ENCODE measurements at regions not wholly inside any gene's neighbourhood (a gene's known extent, or its start where the extent isn't known, plus 50 kb on each side); places are given as distances from the start of the nearest gene placed in this dataset.
"Not testable (repeated sequence)": the region's sequence is repeated elsewhere in the genome, so short reads cannot be mapped to it uniquely, and the experiment has no call there.

DNA sequence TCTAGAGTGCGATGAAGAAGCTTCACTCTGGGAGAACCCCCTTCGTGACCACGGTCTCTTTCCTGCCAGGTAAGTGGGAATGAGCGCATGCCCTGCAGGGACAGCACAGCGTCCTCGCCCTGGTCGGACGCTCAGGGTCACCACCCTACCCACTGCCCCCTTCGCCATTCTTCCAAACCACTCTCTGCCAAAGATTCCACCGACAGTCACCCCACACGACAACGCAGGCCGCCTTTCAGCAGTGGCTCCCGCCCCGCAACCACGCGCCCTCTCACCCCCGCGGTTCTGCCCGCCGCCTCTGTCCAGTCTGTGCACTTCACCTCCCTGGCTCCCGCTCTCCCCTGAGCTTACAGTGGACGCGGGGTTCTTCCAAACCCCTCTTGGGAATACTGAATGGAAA is 82.3 kb upstream of the FCGR1A start:
- DNase-seq (ENCODE audit: low spot score), result not testable (repeated sequence)

DNA sequence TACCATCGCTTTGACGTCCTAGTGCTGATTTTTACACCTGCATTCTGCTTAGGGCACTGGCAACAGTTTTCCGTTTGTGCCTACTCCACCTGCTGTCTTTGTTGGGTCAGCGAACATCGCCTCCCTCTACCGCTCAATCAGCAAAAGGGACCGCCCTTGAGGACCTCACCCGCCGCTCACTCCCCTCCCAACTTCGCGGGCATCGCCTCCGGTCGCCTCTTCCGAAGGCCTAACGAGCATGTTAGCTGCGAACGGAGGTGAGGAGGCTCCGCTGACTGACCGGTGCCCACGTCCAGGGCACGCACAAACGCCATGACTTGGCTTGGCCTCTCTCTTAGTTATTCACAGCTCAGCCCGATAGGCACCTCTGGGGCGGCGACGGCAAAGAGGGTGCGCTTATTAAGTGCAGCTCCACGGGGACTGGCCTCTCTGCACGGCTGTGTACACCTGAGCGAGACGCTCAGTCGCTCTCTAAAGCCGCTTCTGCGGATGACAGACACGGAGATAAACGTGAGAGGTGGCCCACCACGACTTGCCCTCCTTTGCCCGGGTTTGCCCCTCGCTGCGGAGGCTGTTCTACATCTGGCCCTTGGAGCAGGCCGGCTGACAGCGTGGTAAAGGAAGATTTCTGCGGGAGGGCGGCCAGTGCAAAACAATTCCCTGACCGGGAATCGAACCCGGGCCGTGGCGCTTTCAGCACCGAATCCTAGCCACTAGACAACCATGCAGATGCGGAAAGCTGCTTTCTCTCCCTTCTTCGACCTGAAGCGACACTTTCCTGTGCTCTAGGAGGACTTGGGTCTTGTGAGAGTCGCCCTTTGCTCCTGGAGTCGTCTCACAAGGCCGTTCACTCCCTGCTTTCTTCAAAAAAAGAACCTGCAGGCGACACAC is 81.6 kb upstream of the FCGR1A start:
- not testable (repeated sequence) for DNase-seq (ENCODE audit: low spot score)

DNA sequence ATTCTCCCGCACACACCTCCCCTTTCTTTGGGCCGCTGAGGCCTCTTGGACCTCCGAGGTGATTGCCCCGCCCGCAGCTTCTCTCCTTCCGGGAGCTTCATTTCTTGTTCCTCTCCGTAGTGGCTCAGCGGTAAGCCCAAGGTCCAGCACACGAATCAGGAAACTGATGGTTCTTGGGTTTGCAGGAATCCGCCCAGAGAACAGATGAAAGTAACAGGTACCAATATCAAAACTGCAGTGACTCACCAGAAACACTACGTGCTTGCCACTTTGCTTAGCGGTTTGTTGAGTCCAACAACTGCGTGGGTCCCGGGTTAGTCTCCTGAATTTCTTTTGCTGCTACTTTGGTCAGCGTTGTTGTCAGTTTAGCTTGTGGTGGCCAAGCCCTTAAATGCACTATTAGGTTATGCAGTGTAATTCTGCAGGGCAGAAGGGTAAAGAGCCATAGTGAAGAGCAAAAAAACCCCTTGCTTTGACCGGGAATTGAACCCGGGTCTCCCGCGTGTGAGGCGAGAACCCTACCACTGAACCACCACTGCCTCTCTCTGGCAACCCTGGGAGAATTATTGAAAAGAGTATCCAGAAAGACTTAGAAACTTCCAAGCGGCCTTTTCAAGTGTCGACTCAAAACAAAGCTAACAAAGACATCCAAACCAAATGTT is 74.2 kb upstream of the FCGR1A start:
- peak; percentile 91 for DNase-seq (ENCODE audit: low spot score)

DNA sequence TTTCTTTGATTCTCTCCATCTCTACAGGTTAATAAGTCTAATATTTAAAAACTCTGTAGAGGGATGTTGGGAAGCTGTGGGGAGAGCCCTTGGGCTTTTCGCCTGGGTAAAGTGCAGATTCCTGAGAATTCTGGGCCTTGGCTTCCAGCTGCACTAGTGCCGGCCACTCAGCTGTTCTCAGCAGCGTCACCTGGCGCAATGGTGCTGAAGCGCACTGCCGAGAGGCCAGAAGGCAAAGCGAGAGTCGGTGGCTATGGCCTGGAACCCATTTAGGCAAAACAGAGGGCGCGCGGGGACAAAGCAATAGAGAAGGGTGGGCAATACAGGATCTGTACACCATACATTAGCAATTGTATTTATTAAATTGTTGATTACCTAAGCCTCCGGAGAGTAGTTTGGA is 70.8 kb upstream of the FCGR1A start:
- not testable (repeated sequence) for DNase-seq (ENCODE audit: low spot score)

DNA sequence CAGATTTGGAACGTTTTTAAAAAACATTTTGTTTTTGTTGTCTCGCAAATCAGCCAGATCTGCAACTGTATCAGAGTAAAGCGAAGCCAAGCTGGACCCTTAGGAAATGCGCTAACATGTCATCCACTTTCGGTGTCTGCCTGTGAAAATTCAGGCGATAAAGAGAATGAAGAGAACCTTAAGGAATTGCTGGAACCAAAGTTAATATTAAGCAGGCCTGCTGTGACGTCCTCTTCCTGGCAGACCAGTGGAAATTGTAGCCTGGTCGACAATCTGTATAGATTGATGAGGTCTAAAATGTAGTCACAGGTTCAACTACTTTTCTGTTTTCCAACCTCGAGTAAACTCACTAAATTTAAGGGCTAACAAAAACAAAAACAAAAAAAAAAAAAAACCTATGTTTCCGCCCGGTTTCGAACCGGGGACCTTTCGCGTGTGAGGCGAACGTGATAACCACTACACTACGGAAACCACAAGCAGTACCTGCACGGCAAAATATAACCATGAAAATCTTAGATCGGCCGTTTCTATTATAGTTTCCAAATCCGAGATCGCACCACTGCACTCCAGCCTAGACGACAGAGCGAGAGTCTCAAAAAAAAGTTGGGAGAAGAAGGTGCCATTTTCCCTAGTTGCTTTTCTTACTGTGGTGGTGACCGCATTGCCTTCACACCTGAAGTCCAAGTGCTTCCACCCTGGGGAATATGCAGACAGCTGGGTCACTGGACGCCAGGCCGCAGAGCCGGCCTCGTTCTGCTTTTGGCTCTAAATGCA is 70.2 kb upstream of the FCGR1A start:
- DNase-seq (ENCODE audit: low spot score), result peak; percentile 64

DNA sequence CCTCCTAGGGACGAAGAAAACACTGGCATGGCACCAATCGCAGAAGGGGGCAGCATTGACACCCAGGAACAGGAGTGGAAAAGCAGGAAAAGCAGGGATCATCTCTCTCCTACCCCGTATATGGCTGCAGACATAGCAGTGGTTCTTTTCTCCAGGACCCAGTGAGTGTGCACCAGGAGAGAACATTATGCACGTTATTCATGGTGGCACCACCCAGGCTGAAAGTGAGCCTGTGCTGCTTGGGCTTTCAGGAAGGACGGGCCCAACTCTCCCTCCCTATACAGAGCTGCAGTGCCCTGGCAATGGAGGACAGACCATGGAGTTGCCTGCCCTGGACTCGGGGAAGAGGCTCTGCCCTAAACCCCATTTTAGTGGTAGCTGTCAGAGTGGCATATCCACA is 69.0 kb upstream of the FCGR1A start:
- not testable (repeated sequence) for DNase-seq (ENCODE audit: low spot score)

DNA sequence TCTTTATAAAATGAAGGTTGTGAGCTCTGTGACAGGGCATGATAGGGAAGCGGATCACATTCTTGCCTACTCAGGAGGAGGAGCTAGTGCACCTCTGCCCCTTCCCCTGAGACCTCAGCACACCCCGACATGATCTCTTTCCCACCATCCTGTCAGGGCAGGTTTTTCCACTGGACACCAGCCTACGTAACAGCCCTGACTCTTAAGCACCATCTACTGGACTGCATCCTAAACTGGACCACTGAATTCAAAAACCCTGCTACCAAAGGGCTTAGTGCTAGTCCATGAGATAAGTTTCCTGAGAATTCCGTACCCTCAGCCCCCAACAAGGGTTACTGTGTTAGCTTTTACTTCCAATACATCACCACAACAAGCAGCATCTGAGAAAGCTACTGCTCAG is 68.5 kb upstream of the FCGR1A start:
- not testable (repeated sequence) for DNase-seq (ENCODE audit: low spot score)

DNA sequence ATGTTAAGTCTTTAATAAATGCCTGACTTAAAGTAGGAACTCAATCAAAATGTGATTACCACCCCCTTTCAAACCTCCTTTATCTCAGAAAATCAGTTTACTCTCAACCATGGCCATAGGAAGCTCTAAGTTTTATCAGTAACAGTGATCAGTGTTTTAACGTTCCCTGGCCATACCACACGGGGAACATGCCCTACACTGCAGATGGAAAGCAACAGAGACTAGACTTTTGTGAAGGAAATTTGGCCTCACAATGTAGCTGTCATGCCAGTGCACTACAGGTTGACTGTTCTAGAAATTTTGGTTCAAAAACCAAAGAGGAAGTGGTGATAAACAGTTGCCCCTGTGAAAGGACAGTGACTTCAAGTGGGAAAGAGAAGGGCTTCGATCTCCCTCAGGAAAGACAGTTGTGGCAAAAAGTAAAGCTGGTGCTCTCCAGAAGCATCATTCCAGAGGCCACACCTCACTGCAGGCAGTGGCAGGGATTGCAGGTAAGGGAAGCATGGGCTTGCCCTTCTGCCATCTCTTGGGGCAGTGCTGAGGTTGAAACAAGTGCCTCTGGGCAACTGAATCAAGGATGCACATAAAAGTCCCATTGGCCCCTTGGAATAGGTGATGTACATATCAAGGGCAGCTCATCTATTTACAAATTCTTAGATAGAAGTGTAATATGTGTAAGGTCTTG is 57.7 kb upstream of the FCGR1A start:
- not testable (repeated sequence) for DNase-seq (ENCODE audit: low spot score)

DNA sequence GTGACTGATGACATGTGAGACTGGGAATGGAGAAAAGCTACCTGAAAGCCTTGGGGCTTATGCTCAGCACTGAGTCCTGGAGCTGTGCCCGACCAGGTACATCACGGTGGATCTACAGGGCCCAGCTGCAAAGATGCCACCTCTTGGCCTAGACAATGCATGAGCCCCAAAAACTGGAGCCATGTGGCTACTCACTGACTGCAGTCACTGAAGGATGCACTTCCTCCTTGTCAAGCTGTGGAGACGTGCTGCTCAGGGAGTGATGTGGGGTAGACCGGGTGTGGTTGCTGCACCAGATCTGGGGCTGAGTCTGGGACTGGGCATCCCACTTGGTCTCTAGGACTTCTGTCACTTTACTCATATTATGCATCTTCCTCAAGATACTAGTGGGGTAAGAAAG is 55.8 kb upstream of the FCGR1A start:
- not testable (repeated sequence) for DNase-seq (ENCODE audit: low spot score)

DNA sequence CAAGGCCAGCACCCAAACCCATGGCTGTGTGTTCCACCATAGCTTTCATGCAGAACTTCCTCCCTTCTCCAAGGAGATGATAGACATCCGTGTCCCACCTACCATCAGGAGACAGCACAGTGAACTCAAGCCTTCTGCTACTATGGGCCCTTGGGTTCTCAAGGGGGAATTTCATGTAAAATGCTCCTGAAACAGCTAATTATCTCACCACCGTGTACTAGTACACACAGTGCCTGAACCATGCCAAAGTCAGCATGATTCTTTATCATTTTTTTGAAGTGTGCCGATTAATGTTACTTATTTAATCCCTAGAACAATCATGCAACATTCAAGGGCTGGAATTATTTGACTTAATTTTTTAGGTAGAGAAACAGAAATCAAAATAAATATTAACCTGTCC is 53.9 kb upstream of the FCGR1A start:
- not testable (repeated sequence) for DNase-seq (ENCODE audit: low spot score)

Data from kidney tubule cell (primary cell).